ENCODE measurements at regions not wholly inside any gene's neighbourhood (a gene's known extent, or its start where the extent isn't known, plus 50 kb on each side); places are given as distances from the start of the nearest gene placed in this dataset.
"Not testable (repeated sequence)": the region's sequence is repeated elsewhere in the genome, so short reads cannot be mapped to it uniquely, and the experiment has no call there.

GRCh38 chr4:187484186-187484585 is 511.4 kb upstream of the ZFP42 start:
- DNase-seq (ENCODE audit: low read depth), result no peak

- no peak for DNase-seq (ENCODE audit: low read depth)
These were observed 509.9 kb upstream of the ZFP42 start for GRCh38 chr4:187485676-187486075.

- DNase-seq (ENCODE audit: low read depth), result no peak
These were observed 504.3 kb upstream of the ZFP42 start for GRCh38 chr4:187491286-187491685.

GRCh38 chr4:187491959-187492358 is 503.6 kb upstream of the ZFP42 start:
- no peak for DNase-seq (ENCODE audit: low read depth)

- DNase-seq (ENCODE audit: low read depth), result no peak
These were observed 501.9 kb upstream of the ZFP42 start for GRCh38 chr4:187493661-187494060.

- no peak for DNase-seq (ENCODE audit: low read depth)
These were observed 495.6 kb upstream of the ZFP42 start for GRCh38 chr4:187499956-187500355.

- DNase-seq (ENCODE audit: low read depth), result no peak
These were observed 494.8 kb upstream of the ZFP42 start for GRCh38 chr4:187500796-187501195.

GRCh38 chr4:187501731-187502130 is 493.8 kb upstream of the ZFP42 start:
- DNase-seq (ENCODE audit: low read depth), result no peak

- no peak for DNase-seq (ENCODE audit: low read depth)
These were observed 490.4 kb upstream of the ZFP42 start for GRCh38 chr4:187504974-187505797.

- DNase-seq (ENCODE audit: low read depth), result not testable (repeated sequence)
These were observed 489.8 kb upstream of the ZFP42 start for GRCh38 chr4:187505798-187506141.

GRCh38 chr4:187516224-187516623 is 479.3 kb upstream of the ZFP42 start:
- no peak for DNase-seq (ENCODE audit: low read depth)

GRCh38 chr4:187541666-187542065 is 453.9 kb upstream of the ZFP42 start:
- DNase-seq (ENCODE audit: low read depth), result no peak

- no peak for DNase-seq (ENCODE audit: low read depth)
These were observed 451.0 kb upstream of the ZFP42 start for GRCh38 chr4:187544461-187545053.

GRCh38 chr4:187547316-187547715 is 448.3 kb upstream of the ZFP42 start:
- DNase-seq (ENCODE audit: low read depth), result no peak

- no peak for DNase-seq (ENCODE audit: low read depth)
These were observed 445.2 kb upstream of the ZFP42 start for GRCh38 chr4:187550256-187550950.

- DNase-seq (ENCODE audit: low read depth), result no peak
These were observed 442.8 kb upstream of the ZFP42 start for GRCh38 chr4:187552781-187553180.

- DNase-seq (ENCODE audit: low read depth), result no peak
These were observed 440.4 kb upstream of the ZFP42 start for GRCh38 chr4:187555174-187555573.

- no peak for DNase-seq (ENCODE audit: low read depth)
These were observed 437.2 kb upstream of the ZFP42 start for GRCh38 chr4:187558391-187558790.

- DNase-seq (ENCODE audit: low read depth), result no peak
These were observed 433.2 kb upstream of the ZFP42 start for GRCh38 chr4:187562345-187562744.

GRCh38 chr4:187565416-187565815 is 430.2 kb upstream of the ZFP42 start:
- DNase-seq (ENCODE audit: low read depth), result no peak

- no peak for DNase-seq (ENCODE audit: low read depth)
These were observed 425.7 kb upstream of the ZFP42 start for GRCh38 chr4:187569871-187570270.

GRCh38 chr4:187575706-187576105 is 419.9 kb upstream of the ZFP42 start:
- no peak for DNase-seq (ENCODE audit: low read depth)

- DNase-seq (ENCODE audit: low read depth), result no peak
These were observed 418.8 kb upstream of the ZFP42 start for GRCh38 chr4:187576751-187577150.

Data from amniotic epithelial cell (primary cell).